GM18858 (cell line): ENCODE measurements at regions not wholly inside any gene's neighbourhood (a gene's known extent, or its start where the extent isn't known, plus 50 kb on each side); places are given as distances from the start of the nearest gene placed in this dataset.
"Not testable (repeated sequence)": the region's sequence is repeated elsewhere in the genome, so short reads cannot be mapped to it uniquely, and the experiment has no call there.

Experiments
- ATAC-seq: cut with Tn5 transposase; IDR thresholded peaks from one replicate; pipeline ENCODE4 v1.9.1; 2021; ENCODE audit not compliant: unreplicated experiment

GRCh38 chr3:89912031-89912430 lies 804.6 kb downstream of the EPHA3 start:
- ATAC-seq = no peak

- ATAC-seq = no peak
These were observed 816.6 kb downstream of the EPHA3 start for GRCh38 chr3:89923921-89924610.

- no peak for ATAC-seq
These were observed 818.6 kb downstream of the EPHA3 start for GRCh38 chr3:89925976-89926375.

GRCh38 chr3:89932882-89933281 lies 825.5 kb downstream of the EPHA3 start:
- no peak for ATAC-seq

GRCh38 chr3:89944461-89944860 lies 837.0 kb downstream of the EPHA3 start:
- ATAC-seq = not testable (repeated sequence)

- no peak for ATAC-seq
These were observed 839.5 kb downstream of the EPHA3 start for GRCh38 chr3:89946884-89947283.

- no peak for ATAC-seq
These were observed 840.0 kb downstream of the EPHA3 start for GRCh38 chr3:89947337-89947954.

- no peak for ATAC-seq
These were observed 840.6 kb downstream of the EPHA3 start for GRCh38 chr3:89948008-89948407.

- ATAC-seq = no peak
These were observed 843.4 kb downstream of the EPHA3 start for GRCh38 chr3:89950772-89951171.

- no peak for ATAC-seq
These were observed 846.7 kb downstream of the EPHA3 start for GRCh38 chr3:89954137-89954536.

- ATAC-seq = no peak
These were observed 847.7 kb downstream of the EPHA3 start for GRCh38 chr3:89955156-89955555.

- no peak for ATAC-seq
These were observed 850.0 kb downstream of the EPHA3 start for GRCh38 chr3:89957451-89957850.

GRCh38 chr3:89958163-89958562 lies 850.7 kb downstream of the EPHA3 start:
- ATAC-seq = not testable (repeated sequence)

GRCh38 chr3:89964347-89964746 lies 856.9 kb downstream of the EPHA3 start:
- no peak for ATAC-seq

GRCh38 chr3:89966877-89967665 lies 859.6 kb downstream of the EPHA3 start:
- ATAC-seq = no peak

GRCh38 chr3:89971329-89971728 lies 863.9 kb downstream of the EPHA3 start:
- ATAC-seq = no peak

- no peak for ATAC-seq
These were observed 865.7 kb downstream of the EPHA3 start for GRCh38 chr3:89973156-89973555.

- no peak for ATAC-seq
These were observed 867.6 kb downstream of the EPHA3 start for GRCh38 chr3:89974903-89975519.

- ATAC-seq = no peak
These were observed 876.0 kb downstream of the EPHA3 start for GRCh38 chr3:89983449-89983848.

GRCh38 chr3:90005281-90005847 lies 897.9 kb downstream of the EPHA3 start:
- no peak for ATAC-seq

GRCh38 chr3:90007778-90008499 lies 900.5 kb downstream of the EPHA3 start:
- no peak for ATAC-seq
